Daoy (cell line): ENCODE measurements at regions not wholly inside any gene's neighbourhood (a gene's known extent, or its start where the extent isn't known, plus 50 kb on each side); places are given as distances from the start of the nearest gene placed in this dataset.
"Not testable (repeated sequence)": the region's sequence is repeated elsewhere in the genome, so short reads cannot be mapped to it uniquely, and the experiment has no call there.

Experiments
- DNase-seq: peaks from one replicate; pipeline ENCODE4 v3.0.0-alpha.2; 2015; ENCODE audit warnings: low read depth

- no peak for DNase-seq
Measured at GRCh38 chr9:113705306-113705927, 170.7 kb upstream of the ZNF618 start.

DNA sequence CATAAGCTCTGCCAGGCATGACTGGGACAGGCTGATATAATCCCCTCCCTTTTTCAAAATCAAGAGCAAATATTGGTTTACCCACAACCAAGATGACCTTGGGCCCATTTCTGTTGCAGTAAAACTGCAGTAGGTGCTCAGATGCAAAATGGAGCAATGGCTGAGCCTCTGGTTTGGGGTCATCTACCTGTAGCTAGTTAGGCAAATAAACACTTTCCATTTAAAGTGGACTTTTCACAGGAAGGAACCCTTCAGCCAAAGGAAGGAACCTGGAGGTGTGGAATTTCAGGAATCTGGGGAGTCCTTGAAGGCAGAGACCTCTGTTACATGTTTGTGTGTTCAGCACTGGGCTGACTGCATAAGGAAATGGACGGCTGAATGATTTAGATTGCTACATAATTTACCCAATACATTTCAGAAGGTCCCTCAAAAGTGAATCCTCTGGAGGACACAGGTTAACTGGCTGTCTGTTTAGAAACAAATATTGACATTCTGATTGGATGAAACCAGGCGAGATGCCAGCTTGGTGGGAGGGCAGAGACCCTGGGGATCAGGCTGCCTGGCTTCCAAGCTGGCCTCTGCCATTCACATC is 170.1 kb upstream of the ZNF618 start:
- DNase-seq = no peak

GRCh38 chr9:113707953-113708695 is 168.0 kb upstream of the ZNF618 start:
- DNase-seq = no peak

GRCh38 chr9:113708821-113709713 is 167.0 kb upstream of the ZNF618 start:
- DNase-seq = no peak

DNA sequence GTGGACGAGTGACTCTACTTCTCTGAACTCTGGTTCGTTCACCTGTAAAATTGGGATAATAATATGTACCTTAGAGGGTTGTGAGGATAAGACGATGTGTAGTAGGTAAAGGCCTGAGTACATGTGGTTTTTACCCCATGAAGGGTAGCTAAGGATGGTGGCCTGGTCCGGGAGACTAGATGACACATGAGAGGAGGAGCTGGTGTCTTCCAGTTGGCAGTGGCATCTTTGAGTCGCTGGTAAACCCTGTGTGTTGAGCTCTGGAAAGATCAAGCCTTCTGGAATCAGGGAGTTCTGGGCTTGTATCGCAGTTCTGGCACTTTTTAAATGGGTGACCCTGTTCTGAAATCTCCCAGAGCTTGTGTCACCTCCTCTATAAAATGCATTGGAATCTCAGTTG is 166.4 kb upstream of the ZNF618 start:
- no peak for DNase-seq

DNA sequence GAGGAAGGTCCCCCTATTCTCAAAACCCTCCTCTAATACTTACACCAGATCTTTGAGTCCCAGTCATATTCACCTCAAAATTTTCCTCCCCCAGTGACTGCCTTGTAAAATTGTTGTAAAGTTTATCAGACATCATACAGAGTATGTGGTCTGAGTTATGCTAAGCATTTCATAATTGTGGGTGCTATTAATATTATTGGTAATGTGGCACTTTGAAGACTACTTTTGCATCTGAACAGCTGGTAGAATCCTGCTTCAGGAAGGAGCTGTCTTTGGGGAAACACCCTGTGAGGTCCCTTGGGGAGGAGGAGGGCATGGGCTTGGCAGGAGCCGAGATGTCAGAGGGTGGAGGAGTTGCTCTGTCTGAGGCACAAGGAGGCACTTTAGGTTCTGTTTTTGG is 164.9 kb upstream of the ZNF618 start:
- DNase-seq = no peak

GRCh38 chr9:113712053-113712452 is 164.1 kb upstream of the ZNF618 start:
- DNase-seq = no peak

DNA sequence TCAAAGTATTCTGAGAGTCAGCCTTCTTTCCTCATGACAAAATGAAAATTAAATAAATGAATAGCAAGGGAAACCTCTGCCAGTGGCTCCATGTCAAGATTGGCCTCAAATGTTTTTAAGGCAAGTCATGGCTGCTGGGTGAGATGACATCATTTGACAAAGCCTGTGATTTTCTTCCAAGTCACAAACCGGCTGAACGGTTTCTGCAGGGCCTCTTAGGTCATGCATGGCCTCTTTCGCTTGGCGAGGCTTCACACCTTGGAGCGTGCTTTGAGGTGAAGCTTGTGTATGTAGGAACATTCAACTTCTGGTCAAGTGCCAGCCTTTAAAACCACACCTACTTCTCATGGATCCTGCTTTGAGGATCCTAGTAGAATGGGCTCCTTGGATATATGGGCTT is 161.0 kb upstream of the ZNF618 start:
- peak; percentile 54 for DNase-seq

- DNase-seq = no peak
Measured at GRCh38 chr9:113719919-113720318, 156.2 kb upstream of the ZNF618 start.

DNA sequence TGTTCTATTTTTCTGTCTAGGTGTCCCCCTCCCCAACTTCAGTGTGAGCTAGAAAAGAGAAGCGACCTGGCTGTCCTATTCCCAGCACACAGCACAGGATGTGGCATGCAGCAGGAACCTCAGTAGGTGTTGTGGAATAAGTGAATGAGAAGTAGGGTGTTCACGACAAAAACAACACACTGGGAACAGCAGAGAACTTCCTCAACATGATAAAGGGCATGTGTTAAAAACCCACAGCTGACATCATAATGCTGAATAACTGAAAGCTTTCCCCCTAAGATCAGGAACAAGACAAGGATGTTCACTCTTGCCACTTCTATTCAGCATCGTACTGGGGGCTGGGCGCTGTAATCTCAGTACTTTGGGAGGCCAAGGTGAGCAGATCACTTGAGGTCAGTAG is 155.6 kb upstream of the ZNF618 start:
- DNase-seq = no peak

GRCh38 chr9:113721856-113722255 is 154.3 kb upstream of the ZNF618 start:
- no peak for DNase-seq

- DNase-seq = no peak
Measured at GRCh38 chr9:113724202-113724601, 151.9 kb upstream of the ZNF618 start.

GRCh38 chr9:113728989-113729388 is 147.1 kb upstream of the ZNF618 start:
- no peak for DNase-seq

- DNase-seq = peak; percentile 37
Measured at GRCh38 chr9:113734826-113735225, 141.3 kb upstream of the ZNF618 start.

- DNase-seq = peak; percentile 71
Measured at GRCh38 chr9:113737517-113738271, 138.4 kb upstream of the ZNF618 start.

DNA sequence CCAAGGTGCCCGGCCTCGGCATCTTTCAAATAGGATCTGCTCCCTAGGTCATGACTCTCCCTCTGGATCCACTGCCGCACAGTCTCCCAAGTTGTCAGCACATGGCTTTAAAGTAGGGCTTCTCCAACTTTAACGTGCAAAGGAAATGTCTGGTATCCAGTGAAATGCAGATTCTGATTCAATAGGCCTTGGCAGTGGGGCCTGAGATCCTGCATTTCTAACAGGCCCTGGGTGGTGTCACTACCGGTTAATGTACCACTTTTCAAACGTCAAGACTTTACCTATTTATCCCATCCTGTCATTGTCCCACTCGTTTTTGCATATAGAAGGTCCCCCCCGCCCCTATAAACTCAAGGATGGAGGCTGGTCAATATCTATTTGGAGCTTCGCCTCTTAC is 137.6 kb upstream of the ZNF618 start:
- no peak for DNase-seq

DNA sequence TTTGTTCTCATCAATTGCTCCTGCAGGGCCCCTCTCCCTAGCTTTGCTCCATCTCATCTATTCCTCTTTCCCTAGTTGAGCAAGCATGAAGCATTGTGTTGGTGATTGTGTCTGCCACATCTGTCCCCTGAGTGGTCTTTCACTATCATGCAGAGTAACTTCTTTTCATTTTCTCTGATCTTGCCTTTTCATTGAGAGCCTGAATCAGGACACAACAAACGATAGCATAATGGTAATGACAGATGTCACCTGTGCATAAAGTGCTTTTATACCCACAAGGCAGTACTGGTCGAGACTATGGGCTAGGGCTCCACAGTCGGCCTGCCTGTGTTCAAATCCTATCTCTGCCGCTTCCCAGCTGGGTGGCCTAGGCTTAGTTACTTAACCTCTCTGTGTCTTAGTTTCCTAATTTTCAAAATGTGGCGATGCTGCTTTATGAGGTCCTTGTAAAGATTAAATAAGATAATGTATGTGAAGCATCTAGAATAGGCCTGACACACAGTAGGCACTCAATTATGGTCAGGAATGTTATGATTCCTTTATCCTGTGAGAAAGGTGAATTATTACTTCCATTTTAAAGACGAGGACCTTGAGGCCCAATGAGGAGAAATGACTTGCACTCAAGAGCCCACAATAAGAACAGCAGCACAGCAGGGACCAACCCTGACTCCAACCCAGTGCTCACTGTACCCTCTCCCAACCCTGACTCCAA is 137.1 kb upstream of the ZNF618 start:
- no peak for DNase-seq

DNA sequence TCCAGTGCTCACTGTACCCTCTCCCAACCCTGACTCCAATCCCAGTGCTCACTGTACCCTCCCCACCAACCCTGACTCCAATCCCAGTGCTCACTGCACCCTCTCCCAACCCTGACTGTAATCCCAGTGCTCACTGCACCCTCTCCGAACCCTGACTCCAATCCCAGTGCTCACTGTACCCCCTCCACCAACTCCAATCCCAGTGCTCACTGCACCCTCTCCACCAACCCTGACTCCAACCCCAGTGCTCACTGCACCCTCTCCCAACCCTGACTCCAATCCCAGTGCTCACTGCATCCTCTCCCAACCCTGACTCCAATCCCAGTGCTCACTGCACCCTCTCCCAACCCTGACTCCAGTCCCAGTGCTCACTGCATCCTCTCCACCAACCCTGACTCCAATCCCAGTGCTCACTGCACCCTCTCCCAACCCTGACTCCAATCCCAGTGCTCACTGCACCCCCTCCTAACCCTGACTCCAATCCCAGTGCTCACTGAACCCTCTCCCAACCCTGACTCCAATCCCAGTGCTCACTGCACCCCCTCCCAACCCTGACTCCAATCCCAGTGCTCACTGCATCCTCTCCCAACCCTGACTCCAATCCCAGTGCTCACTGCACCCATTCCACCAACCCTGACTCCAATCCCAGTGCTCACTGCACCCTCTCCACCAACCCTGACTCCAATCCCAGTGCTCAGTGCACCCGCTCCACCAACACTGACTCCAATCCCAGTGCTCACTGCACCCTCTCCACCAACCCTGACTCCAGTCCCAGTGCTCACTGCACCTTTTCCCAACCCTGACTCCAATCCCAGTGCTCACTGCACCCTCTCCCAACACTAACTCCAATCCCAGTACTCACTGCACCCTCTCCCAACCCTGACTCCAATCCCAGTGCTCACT is 136.3 kb upstream of the ZNF618 start:
- not testable (repeated sequence) for DNase-seq
